ENCODE measurements at regions not wholly inside any gene's neighbourhood (a gene's known extent, or its start where the extent isn't known, plus 50 kb on each side); places are given as distances from the start of the nearest gene placed in this dataset.
A peak's percentile ranks its signal among the peaks of the same experiment; 100 is the strongest.
"Not testable (repeated sequence)": the region's sequence is repeated elsewhere in the genome, so short reads cannot be mapped to it uniquely, and the experiment has no call there.

DNA sequence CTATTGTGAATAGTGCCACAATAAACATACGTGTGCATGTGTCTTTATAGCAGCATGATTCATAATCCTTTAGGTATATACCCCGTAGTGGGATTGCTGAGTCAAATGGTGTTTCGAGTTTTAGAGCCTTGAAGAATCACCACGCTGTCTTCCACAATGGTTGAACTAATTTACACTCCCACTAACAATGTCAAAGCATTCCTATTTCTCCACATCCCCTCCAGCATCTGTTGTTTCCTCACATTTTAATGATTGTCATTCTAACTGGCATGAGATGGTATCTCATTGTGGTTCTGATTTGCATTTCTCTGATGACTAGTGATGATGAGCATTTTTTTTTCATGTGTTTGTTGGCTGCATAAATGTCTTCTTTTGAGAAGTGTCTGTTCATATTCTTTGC, 110.4 kb upstream of the RGS1 start:
- not testable (repeated sequence) for H3K27me3 ChIP-seq (ENCODE audit: insufficient read depth, low read depth, low read length); H3F3A ChIP-seq (ENCODE audit: insufficient read depth, low read length, poor library complexity, severe bottlenecking); H3K4me3 ChIP-seq (ENCODE audit: low read length); H4K20me1 ChIP-seq (ENCODE audit: insufficient read depth); H3K9me2 ChIP-seq (ENCODE audit: insufficient read depth, low read length); H3K9me3 ChIP-seq (ENCODE audit: low read length); H2AFZ ChIP-seq (ENCODE audit: low read depth, low read length); H3K27ac ChIP-seq (ENCODE audit: low read length); H3K79me2 ChIP-seq (replicated peaks; ENCODE audit: insufficient read depth, low read length); H3K9ac ChIP-seq (ENCODE audit: low read length); H3K4me2 ChIP-seq (ENCODE audit: low read length); H3K36me3 ChIP-seq (ENCODE audit: insufficient read depth, low read length)

DNA sequence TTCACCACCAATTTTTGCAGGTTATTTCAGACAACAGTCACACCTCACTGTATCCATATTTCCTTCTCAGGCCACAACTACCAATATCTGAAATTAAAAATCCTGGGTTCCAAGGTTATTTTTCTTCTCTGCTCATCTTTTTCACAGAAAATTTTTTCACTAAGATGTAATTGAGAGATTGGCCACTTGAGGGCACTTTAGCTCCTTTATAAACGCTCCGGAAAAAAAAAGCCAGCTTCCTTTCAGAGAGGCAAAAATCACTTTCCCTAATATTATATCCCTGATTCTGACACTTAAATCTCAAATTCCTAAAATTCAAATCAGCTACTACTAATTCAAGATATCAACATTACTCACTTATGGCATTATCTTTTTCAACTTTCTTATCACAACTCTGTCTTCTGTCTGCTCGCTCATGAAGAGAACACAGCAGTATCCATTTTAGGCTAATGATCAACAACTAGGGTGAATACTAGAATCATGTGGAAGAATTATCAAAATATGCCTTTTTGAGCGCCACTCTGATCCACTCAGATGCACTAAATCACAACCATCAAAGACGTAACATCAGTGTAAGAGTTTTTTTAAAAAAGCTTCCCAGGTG, 101.4 kb upstream of the RGS1 start:
- Histone ChIP-seq H3K9ac (ENCODE audit: low read length) (no peak overlapping the region), H3K36me3 (ENCODE audit: insufficient read depth, low read length) (no peaks in the 10 kb centered on the region), H3K9me3 (ENCODE audit: low read length) (no peaks in the 10 kb centered on the region), H3K79me2 (replicated peaks; ENCODE audit: insufficient read depth, low read length) (no peaks in the 10 kb centered on the region), H3F3A (ENCODE audit: insufficient read depth, low read length, poor library complexity, severe bottlenecking) (no peaks in the 10 kb centered on the region), H4K20me1 (ENCODE audit: insufficient read depth) (no peaks in the 10 kb centered on the region), H3K27ac (ENCODE audit: low read length) (no peak overlapping the region), H3K4me2 (ENCODE audit: low read length) (no peak overlapping the region), H3K4me3 (ENCODE audit: low read length) (no peak overlapping the region), H2AFZ (ENCODE audit: low read depth, low read length) (no peak overlapping the region), H3K9me2 (ENCODE audit: insufficient read depth, low read length) (no peaks in the 10 kb centered on the region), H3K27me3 (ENCODE audit: insufficient read depth, low read depth, low read length) (no peaks in the 10 kb centered on the region)
- peak; percentile 88 for TF ChIP-seq RAD21 (conservative IDR thresholded peaks at IDR 0.05)
- TF ChIP-seq, protein P1, sequence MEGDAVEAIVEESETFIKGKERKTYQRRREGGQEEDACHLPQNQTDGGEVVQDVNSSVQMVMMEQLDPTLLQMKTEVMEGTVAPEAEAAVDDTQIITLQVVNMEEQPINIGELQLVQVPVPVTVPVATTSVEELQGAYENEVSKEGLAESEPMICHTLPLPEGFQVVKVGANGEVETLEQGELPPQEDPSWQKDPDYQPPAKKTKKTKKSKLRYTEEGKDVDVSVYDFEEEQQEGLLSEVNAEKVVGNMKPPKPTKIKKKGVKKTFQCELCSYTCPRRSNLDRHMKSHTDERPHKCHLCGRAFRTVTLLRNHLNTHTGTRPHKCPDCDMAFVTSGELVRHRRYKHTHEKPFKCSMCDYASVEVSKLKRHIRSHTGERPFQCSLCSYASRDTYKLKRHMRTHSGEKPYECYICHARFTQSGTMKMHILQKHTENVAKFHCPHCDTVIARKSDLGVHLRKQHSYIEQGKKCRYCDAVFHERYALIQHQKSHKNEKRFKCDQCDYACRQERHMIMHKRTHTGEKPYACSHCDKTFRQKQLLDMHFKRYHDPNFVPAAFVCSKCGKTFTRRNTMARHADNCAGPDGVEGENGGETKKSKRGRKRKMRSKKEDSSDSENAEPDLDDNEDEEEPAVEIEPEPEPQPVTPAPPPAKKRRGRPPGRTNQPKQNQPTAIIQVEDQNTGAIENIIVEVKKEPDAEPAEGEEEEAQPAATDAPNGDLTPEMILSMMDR (IDR thresholded peaks at IDR 0.05; ENCODE audit: poor library complexity, severe bottlenecking), result peak; percentile 82
- no peak for TF ChIP-seq EP300 (conservative IDR thresholded peaks at IDR 0.05; ENCODE audit: poor library complexity, severe bottlenecking)
- TF ChIP-seq SMC3 (conservative IDR thresholded peaks at IDR 0.05; ENCODE audit: poor library complexity), result peak; percentile 85

DNA sequence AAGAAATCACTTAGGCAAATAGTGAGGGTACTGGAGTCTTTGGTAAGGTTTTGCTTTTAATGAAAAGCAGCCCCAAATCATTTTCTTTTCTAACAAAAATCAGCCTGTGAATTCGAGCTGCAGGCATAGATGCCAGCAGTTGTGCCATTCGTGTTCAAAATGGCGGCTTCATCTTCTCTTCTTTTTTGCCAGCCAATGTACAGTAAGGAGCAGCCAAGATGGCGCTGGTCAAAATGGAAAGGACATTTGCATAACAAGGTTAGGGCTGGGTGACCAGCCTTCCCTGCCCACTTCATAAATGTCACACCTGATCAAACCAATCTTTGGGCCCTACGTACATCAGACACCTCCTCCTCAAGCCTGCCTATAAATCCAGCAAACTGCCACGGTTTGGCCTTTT, 100.2 kb upstream of the RGS1 start:
- Histone ChIP-seq H3K9me3 (ENCODE audit: low read length) (no peaks in the 10 kb centered on the region), H3K27me3 (ENCODE audit: insufficient read depth, low read depth, low read length) (no peaks in the 10 kb centered on the region), H3K4me2 (ENCODE audit: low read length) (no peak overlapping the region), H3K9ac (ENCODE audit: low read length) (no peak overlapping the region), H3K79me2 (replicated peaks; ENCODE audit: insufficient read depth, low read length) (no peaks in the 10 kb centered on the region), H3K27ac (ENCODE audit: low read length) (no peak overlapping the region), H3K36me3 (ENCODE audit: insufficient read depth, low read length) (no peaks in the 10 kb centered on the region), H3K9me2 (ENCODE audit: insufficient read depth, low read length) (no peaks in the 10 kb centered on the region), H2AFZ (ENCODE audit: low read depth, low read length) (no peak overlapping the region), H3K4me3 (ENCODE audit: low read length) (no peak overlapping the region), H4K20me1 (ENCODE audit: insufficient read depth) (no peaks in the 10 kb centered on the region), H3F3A (ENCODE audit: insufficient read depth, low read length, poor library complexity, severe bottlenecking) (no peaks in the 10 kb centered on the region)
- TF ChIP-seq POLR2AphosphoS5 (IDR thresholded peaks at IDR 0.05) (no peak), SMC3 (conservative IDR thresholded peaks at IDR 0.05; ENCODE audit: poor library complexity) (no peak), TAF1 (IDR thresholded peaks at IDR 0.05; ENCODE audit: low read depth) (no peak), EP300 (conservative IDR thresholded peaks at IDR 0.05; ENCODE audit: poor library complexity, severe bottlenecking) (no peak), RAD21 (conservative IDR thresholded peaks at IDR 0.05) (no peak), MXI1 (conservative IDR thresholded peaks at IDR 0.05; ENCODE audit: poor library complexity, severe bottlenecking) (no peak), EZH2 (IDR thresholded peaks at IDR 0.05; ENCODE audit: borderline replicate concordance, insufficient read depth, low read length, poor library complexity, severe bottlenecking) (no peak)
- TF ChIP-seq, protein P1 (IDR thresholded peaks at IDR 0.05; ENCODE audit: poor library complexity, severe bottlenecking), result no peak
- TF ChIP-seq, protein P2, sequence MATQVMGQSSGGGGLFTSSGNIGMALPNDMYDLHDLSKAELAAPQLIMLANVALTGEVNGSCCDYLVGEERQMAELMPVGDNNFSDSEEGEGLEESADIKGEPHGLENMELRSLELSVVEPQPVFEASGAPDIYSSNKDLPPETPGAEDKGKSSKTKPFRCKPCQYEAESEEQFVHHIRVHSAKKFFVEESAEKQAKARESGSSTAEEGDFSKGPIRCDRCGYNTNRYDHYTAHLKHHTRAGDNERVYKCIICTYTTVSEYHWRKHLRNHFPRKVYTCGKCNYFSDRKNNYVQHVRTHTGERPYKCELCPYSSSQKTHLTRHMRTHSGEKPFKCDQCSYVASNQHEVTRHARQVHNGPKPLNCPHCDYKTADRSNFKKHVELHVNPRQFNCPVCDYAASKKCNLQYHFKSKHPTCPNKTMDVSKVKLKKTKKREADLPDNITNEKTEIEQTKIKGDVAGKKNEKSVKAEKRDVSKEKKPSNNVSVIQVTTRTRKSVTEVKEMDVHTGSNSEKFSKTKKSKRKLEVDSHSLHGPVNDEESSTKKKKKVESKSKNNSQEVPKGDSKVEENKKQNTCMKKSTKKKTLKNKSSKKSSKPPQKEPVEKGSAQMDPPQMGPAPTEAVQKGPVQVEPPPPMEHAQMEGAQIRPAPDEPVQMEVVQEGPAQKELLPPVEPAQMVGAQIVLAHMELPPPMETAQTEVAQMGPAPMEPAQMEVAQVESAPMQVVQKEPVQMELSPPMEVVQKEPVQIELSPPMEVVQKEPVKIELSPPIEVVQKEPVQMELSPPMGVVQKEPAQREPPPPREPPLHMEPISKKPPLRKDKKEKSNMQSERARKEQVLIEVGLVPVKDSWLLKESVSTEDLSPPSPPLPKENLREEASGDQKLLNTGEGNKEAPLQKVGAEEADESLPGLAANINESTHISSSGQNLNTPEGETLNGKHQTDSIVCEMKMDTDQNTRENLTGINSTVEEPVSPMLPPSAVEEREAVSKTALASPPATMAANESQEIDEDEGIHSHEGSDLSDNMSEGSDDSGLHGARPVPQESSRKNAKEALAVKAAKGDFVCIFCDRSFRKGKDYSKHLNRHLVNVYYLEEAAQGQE (IDR thresholded peaks at IDR 0.05; ENCODE audit: borderline replicate concordance), result no peak
